ENCODE measurements at regions not wholly inside any gene's neighbourhood (a gene's known extent, or its start where the extent isn't known, plus 50 kb on each side); places are given as distances from the start of the nearest gene placed in this dataset.

DNA sequence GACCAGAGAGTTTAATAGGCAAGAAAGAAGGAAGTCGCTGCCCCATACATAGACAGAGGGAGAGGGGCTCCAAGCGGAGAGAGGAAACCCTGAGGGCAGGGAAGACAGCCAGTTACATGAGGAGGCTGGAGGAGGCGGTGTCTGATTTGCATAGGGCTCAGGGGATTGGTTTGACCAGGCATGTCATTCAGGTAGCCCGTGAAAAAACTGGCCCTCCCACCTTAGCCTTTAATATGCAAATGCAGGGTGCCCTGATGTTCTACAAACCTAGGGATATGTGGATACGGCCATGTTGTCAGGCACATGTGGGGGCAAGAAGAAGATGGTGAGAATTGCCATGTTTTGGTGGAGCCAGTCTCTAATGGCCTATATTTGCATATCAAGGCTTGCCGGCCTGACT is 1461.6 kb downstream of the PCDH9 start:
- TF ChIP-seq, protein P1, sequence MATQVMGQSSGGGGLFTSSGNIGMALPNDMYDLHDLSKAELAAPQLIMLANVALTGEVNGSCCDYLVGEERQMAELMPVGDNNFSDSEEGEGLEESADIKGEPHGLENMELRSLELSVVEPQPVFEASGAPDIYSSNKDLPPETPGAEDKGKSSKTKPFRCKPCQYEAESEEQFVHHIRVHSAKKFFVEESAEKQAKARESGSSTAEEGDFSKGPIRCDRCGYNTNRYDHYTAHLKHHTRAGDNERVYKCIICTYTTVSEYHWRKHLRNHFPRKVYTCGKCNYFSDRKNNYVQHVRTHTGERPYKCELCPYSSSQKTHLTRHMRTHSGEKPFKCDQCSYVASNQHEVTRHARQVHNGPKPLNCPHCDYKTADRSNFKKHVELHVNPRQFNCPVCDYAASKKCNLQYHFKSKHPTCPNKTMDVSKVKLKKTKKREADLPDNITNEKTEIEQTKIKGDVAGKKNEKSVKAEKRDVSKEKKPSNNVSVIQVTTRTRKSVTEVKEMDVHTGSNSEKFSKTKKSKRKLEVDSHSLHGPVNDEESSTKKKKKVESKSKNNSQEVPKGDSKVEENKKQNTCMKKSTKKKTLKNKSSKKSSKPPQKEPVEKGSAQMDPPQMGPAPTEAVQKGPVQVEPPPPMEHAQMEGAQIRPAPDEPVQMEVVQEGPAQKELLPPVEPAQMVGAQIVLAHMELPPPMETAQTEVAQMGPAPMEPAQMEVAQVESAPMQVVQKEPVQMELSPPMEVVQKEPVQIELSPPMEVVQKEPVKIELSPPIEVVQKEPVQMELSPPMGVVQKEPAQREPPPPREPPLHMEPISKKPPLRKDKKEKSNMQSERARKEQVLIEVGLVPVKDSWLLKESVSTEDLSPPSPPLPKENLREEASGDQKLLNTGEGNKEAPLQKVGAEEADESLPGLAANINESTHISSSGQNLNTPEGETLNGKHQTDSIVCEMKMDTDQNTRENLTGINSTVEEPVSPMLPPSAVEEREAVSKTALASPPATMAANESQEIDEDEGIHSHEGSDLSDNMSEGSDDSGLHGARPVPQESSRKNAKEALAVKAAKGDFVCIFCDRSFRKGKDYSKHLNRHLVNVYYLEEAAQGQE (IDR thresholded peaks at IDR 0.05; ENCODE audit: low read depth) = no peak
- TF ChIP-seq YY1 (IDR thresholded peaks at IDR 0.05; ENCODE audit: low read depth) (no peak), EP300 (IDR thresholded peaks at IDR 0.05; ENCODE audit: borderline replicate concordance) (no peak), TAF1 (IDR thresholded peaks at IDR 0.05; ENCODE audit: low read depth) (no peak), NFIC (IDR thresholded peaks at IDR 0.05) (no peak), MAX (IDR thresholded peaks at IDR 0.05) (no peak), EGR1 (IDR thresholded peaks at IDR 0.05) (no peak), USF1 (IDR thresholded peaks at IDR 0.05) (no peak), TEAD4 (IDR thresholded peaks at IDR 0.05) (no peak), RAD21 (IDR thresholded peaks at IDR 0.05; ENCODE audit: low read depth) (no peak), TCF12 (IDR thresholded peaks at IDR 0.05; ENCODE audit: low read depth) (no peak), FOXM1 (IDR thresholded peaks at IDR 0.05; ENCODE audit: borderline replicate concordance, low read depth) (no peak), CEBPB (IDR thresholded peaks at IDR 0.05) (no peak), CREB1 (IDR thresholded peaks at IDR 0.05; ENCODE audit: low read depth) (no peak), ZBTB7A (IDR thresholded peaks at IDR 0.05; ENCODE audit: low read depth) (no peak)

- TF ChIP-seq TCF12 (IDR thresholded peaks at IDR 0.05; ENCODE audit: low read depth) = no peak
- TF ChIP-seq, protein P1 (IDR thresholded peaks at IDR 0.05; ENCODE audit: low read depth) = no peak
- TF ChIP-seq YY1 (IDR thresholded peaks at IDR 0.05; ENCODE audit: low read depth) = no peak
- TF ChIP-seq USF1 (IDR thresholded peaks at IDR 0.05) = no peak
- TF ChIP-seq EP300 (IDR thresholded peaks at IDR 0.05; ENCODE audit: borderline replicate concordance) = no peak
- no peak for TF ChIP-seq RAD21 (IDR thresholded peaks at IDR 0.05; ENCODE audit: low read depth)
- TF ChIP-seq EGR1 (IDR thresholded peaks at IDR 0.05) = no peak
- TF ChIP-seq CREB1 (IDR thresholded peaks at IDR 0.05; ENCODE audit: low read depth) = no peak
- no peak for TF ChIP-seq TEAD4 (IDR thresholded peaks at IDR 0.05)
- no peak for TF ChIP-seq ZBTB7A (IDR thresholded peaks at IDR 0.05; ENCODE audit: low read depth)
Measured at GRCh38 chr13:65763811-65764210, 1466.3 kb downstream of the PCDH9 start.

- TF ChIP-seq FOXM1 (IDR thresholded peaks at IDR 0.05; ENCODE audit: borderline replicate concordance, low read depth) = no peak
- TF ChIP-seq YY1 (IDR thresholded peaks at IDR 0.05; ENCODE audit: low read depth) = no peak
- TF ChIP-seq CEBPB (IDR thresholded peaks at IDR 0.05) = no peak
- no peak for TF ChIP-seq TCF12 (IDR thresholded peaks at IDR 0.05; ENCODE audit: low read depth)
- TF ChIP-seq NFIC (IDR thresholded peaks at IDR 0.05) = no peak
- no peak for TF ChIP-seq TEAD4 (IDR thresholded peaks at IDR 0.05)
- no peak for TF ChIP-seq TAF1 (IDR thresholded peaks at IDR 0.05; ENCODE audit: low read depth)
- TF ChIP-seq USF1 (IDR thresholded peaks at IDR 0.05) = no peak
- TF ChIP-seq ZBTB7A (IDR thresholded peaks at IDR 0.05; ENCODE audit: low read depth) = no peak
- TF ChIP-seq EGR1 (IDR thresholded peaks at IDR 0.05) = no peak
- TF ChIP-seq CREB1 (IDR thresholded peaks at IDR 0.05; ENCODE audit: low read depth) = no peak
- TF ChIP-seq EP300 (IDR thresholded peaks at IDR 0.05; ENCODE audit: borderline replicate concordance) = no peak
- TF ChIP-seq RAD21 (IDR thresholded peaks at IDR 0.05; ENCODE audit: low read depth) = no peak
Measured at GRCh38 chr13:65762012-65762411, 1468.1 kb downstream of the PCDH9 start.

- TF ChIP-seq RAD21 (IDR thresholded peaks at IDR 0.05; ENCODE audit: low read depth) = no peak
- no peak for TF ChIP-seq TEAD4 (IDR thresholded peaks at IDR 0.05)
- no peak for TF ChIP-seq MAX (IDR thresholded peaks at IDR 0.05)
- no peak for TF ChIP-seq ZBTB7A (IDR thresholded peaks at IDR 0.05; ENCODE audit: low read depth)
- no peak for TF ChIP-seq TAF1 (IDR thresholded peaks at IDR 0.05; ENCODE audit: low read depth)
- TF ChIP-seq, protein P1 (IDR thresholded peaks at IDR 0.05; ENCODE audit: low read depth) = no peak
- no peak for TF ChIP-seq YY1 (IDR thresholded peaks at IDR 0.05; ENCODE audit: low read depth)
- no peak for TF ChIP-seq EGR1 (IDR thresholded peaks at IDR 0.05)
- TF ChIP-seq CEBPB (IDR thresholded peaks at IDR 0.05) = no peak
- no peak for TF ChIP-seq CREB1 (IDR thresholded peaks at IDR 0.05; ENCODE audit: low read depth)
- TF ChIP-seq USF1 (IDR thresholded peaks at IDR 0.05) = no peak
Measured at GRCh38 chr13:65756071-65756671, 1474.0 kb downstream of the PCDH9 start.
